Hepatocyte (in vitro differentiated cells): ENCODE measurements at regions not wholly inside any gene's neighbourhood (a gene's known extent, or its start where the extent isn't known, plus 50 kb on each side); places are given as distances from the start of the nearest gene placed in this dataset.

Experiments
- CTCF ChIP-seq: fragments of 200-600 bp; sonication (generic); IDR thresholded peaks from 2 replicates; pipeline ENCODE4 v1.5.1; 2016; ENCODE audit warnings: antibody characterized with exemption, mild to moderate bottlenecking; ENCODE audit not compliant: poor library complexity
- EZH2 ChIP-seq: fragments of 200-600 bp; sonication (generic); IDR thresholded peaks from 2 replicates; pipeline ENCODE4 v1.6.1; 2016; ENCODE audit warnings: antibody characterized with exemption, mild to moderate bottlenecking, borderline replicate concordance
- EZH2phosphoT487 ChIP-seq: fragments of 200-600 bp; sonication (generic); IDR thresholded peaks from one replicate; pipeline ENCODE4 v1.6.1; 2018; ENCODE audit warnings: antibody characterized with exemption, mild to moderate bottlenecking, low read depth, moderate library complexity; ENCODE audit not compliant: unreplicated experiment, severe bottlenecking

- TF ChIP-seq CTCF: no peak
- TF ChIP-seq EZH2phosphoT487: no peak
- TF ChIP-seq EZH2: no peak
Observed at GRCh38 chr11:89626366-89626765, 83.7 kb upstream of the TRIM77 start.
